ENCODE measurements at regions not wholly inside any gene's neighbourhood (a gene's known extent, or its start where the extent isn't known, plus 50 kb on each side); places are given as distances from the start of the nearest gene placed in this dataset.
"Not testable (repeated sequence)": the region's sequence is repeated elsewhere in the genome, so short reads cannot be mapped to it uniquely, and the experiment has no call there.

DNA sequence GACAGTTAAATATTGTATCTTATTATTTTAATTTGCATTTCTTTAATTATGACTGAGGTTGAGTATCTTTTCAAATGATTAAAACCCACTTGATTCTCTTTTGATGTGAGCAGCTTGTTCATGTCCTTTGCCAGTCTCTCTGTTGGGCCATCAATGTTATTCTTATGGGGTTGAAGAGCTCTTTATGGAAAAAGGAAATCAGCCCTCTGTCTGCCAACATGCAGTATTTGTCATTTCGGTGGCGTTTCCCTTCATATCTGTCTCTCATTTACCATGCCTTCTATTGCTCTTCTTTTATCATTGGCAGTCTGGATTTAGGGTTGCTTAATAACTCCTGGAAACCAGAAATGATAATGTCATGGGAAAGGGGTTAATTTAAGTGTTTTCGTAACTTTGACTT is 340.7 kb upstream of the DNAJC19 start:
- ChIA-PET POLR2A (no interaction called here), CTCF (no interaction called here)
- Mint-ChIP-seq H3K4me1 (ENCODE audit: low read depth) (no peaks in the 10 kb centered on the region), H3K4me3 (no peak overlapping the region), H3K27ac (no peak overlapping the region), H3K36me3 (no peaks in the 10 kb centered on the region), H3K9me3 (no peaks in the 10 kb centered on the region), H3K27me3 (no peaks in the 10 kb centered on the region)
- intact Hi-C loops (cut with micrococcal nuclease) = no loop called here
- no peak for DNase-seq

DNA sequence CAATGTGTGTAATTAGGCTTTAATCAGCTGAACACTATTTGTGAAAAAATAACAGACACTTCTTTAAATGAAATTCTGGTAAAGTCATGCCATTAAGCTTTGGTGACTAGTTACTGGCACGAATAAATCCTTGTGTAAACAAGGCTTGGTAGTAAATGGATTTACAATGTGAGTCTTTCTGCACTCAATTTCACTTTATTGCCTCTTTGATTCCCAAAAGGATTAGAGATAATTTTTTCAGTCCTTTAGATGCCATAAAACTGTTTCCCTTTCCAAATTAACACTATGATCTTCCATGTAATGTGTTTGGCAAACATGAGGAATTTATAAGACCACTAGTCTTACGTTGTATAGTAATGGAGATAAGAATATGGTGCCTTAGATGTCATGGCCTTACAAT is 339.5 kb upstream of the DNAJC19 start:
- Mint-ChIP-seq H3K36me3 (no peaks in the 10 kb centered on the region), H3K4me3 (no peak overlapping the region), H3K9me3 (no peaks in the 10 kb centered on the region), H3K4me1 (ENCODE audit: low read depth) (no peaks in the 10 kb centered on the region), H3K27ac (no peak overlapping the region), H3K27me3 (no peaks in the 10 kb centered on the region)
- intact Hi-C loops (cut with micrococcal nuclease) = no loop called here
- ChIA-PET CTCF (no interaction called here), POLR2A (no interaction called here)
- DNase-seq = no peak

DNA sequence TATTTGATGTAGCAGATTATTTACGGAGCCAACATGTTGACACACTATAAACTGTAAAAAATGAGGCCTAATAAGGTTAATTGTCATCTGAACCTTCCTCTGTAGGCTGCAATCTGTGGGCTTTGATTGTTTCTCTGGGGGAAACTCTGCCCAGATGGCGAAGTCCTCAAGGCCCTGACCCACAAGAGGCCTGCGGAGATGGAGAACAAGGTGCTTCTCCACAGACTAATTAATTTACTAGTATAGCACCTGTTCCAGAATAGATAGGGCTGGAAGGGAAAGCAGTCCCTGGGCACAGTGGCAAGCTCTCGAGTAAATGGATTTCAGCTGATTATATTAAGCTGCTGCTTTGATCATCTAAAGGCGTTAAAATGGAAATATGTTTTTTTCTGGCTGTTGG is 338.8 kb upstream of the DNAJC19 start:
- H3K4me3 Mint-ChIP-seq = no peak overlapping the region
- POLR2A ChIA-PET = no interaction called here
- no peak overlapping the region for H3K27ac Mint-ChIP-seq
- no peaks in the 10 kb centered on the region for H3K27me3 Mint-ChIP-seq
- CTCF ChIA-PET = no interaction called here
- H3K9me3 Mint-ChIP-seq = peaks cover 5% of the 10 kb centered on the region
- intact Hi-C loops (cut with micrococcal nuclease) = no loop called here
- H3K36me3 Mint-ChIP-seq = no peaks in the 10 kb centered on the region
- no peaks in the 10 kb centered on the region for H3K4me1 Mint-ChIP-seq (ENCODE audit: low read depth)
- DNase-seq = no peak

DNA sequence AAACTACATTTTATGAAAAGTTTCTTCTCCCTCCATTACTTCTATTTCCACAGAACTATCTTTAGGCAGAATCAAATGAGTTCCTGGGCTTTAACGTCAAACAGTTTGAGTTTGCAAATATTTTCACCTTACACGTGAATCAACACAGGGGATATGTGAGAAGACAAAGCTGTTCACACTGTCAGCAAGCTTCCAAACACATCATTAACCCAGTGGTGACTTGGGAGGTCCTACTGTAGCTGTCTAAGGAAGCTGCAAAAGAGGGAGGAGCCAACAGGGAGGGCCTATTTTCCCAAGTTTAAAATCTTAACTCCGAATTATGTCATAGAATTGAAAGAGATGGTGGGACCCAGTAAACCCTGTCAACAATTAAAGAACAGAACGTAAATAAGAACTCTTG is 337.8 kb upstream of the DNAJC19 start:
- no peak overlapping the region for H3K4me3 Mint-ChIP-seq
- ChIA-PET CTCF (interaction anchor here (0.9 to 1.7 kb wide), 6 partner anchors 9 to 1356 kb away, joined by 3 to 6 read pairs (median 4); no protein-coding TSS in a partner anchor), POLR2A (no interaction called here)
- peaks cover 12% of the 10 kb centered on the region for H3K9me3 Mint-ChIP-seq
- H3K27me3 Mint-ChIP-seq = no peaks in the 10 kb centered on the region
- H3K36me3 Mint-ChIP-seq = no peaks in the 10 kb centered on the region
- H3K4me1 Mint-ChIP-seq (ENCODE audit: low read depth) = no peaks in the 10 kb centered on the region
- no peak for DNase-seq
- H3K27ac Mint-ChIP-seq = no peak overlapping the region
- intact Hi-C loops (cut with micrococcal nuclease) = loop anchor here (2.0 kb wide), 1 partner anchor 373 kb away; no protein-coding TSS in a partner anchor

DNA sequence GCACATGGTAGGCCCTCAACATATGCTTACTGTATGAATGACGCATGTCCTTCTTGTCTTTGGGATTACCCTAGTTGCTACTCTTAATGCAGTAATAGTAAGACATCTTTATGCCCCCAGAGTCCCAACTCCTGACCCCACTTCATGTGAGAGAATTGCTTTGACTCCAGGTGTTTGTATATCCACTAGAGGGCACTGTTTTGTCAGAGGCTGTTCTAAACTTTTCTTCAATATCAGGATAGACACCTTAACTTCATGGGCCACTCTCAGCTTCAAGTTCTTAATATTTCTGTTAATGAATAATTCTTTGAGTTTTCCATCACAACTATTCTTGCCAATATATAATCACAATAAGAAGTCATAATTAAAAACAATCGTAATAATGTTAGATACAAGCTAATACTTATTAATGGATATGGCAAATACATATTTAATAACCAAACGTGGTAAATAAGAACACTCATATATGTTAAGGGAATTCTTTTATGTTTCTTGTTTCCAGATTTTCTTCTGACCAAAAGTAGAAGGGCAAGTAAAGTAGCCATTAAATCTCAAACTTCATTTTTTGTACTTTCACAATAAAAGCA is 337.2 kb upstream of the DNAJC19 start:
- intact Hi-C loops (cut with micrococcal nuclease) = loop anchor here (1.0 to 2.0 kb wide), 2 partner anchors 374 to 1357 kb away; no protein-coding TSS in a partner anchor
- CTCF ChIA-PET = interaction anchor here (0.6 to 1.7 kb wide), 7 partner anchors 10 to 1357 kb away, joined by 3 to 6 read pairs (median 4); no protein-coding TSS in a partner anchor
- H3K36me3 Mint-ChIP-seq = no peaks in the 10 kb centered on the region

DNA sequence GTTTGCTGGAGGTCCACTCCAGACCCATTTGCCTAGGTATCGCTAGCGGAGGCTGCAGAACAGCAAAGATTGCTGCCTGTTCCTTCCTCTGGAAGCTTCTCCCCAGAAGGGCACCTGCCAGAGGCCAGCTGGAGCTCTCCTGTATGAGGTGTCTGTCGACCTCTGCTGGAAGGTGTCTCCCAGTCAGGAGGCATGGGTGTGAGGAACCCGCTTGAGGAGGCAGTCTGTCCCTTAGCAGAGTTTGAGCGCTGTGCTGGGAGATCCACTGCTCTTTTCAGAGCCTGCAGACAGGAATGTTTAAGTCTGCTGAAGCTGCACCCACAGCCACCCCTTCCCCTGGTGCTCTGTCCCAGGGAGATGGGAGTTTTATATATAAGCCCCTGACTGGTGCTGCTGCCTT is 335.0 kb upstream of the DNAJC19 start:
- POLR2A ChIA-PET; H3K36me3 Mint-ChIP-seq; H3K27ac Mint-ChIP-seq; H3K4me1 Mint-ChIP-seq (ENCODE audit: low read depth); H3K27me3 Mint-ChIP-seq; intact Hi-C loops (cut with micrococcal nuclease); DNase-seq; H3K4me3 Mint-ChIP-seq: not testable (repeated sequence)
- CTCF ChIA-PET = interaction anchor here (1.0 kb wide), 1 partner anchor 299 kb away, joined by 3 read pairs; no protein-coding TSS in a partner anchor
- peaks cover 30% of the 10 kb centered on the region for H3K9me3 Mint-ChIP-seq

More for the DNA sequence above, 337.2 kb upstream of the DNAJC19 start:
- Mint-ChIP-seq H3K27me3 (no peaks in the 10 kb centered on the region), H3K9me3 (peaks cover 19% of the 10 kb centered on the region), H3K4me3 (no peak overlapping the region), H3K4me1 (ENCODE audit: low read depth) (no peaks in the 10 kb centered on the region), H3K27ac (no peak overlapping the region)
- POLR2A ChIA-PET = no interaction called here
- DNase-seq = no peak

DNA sequence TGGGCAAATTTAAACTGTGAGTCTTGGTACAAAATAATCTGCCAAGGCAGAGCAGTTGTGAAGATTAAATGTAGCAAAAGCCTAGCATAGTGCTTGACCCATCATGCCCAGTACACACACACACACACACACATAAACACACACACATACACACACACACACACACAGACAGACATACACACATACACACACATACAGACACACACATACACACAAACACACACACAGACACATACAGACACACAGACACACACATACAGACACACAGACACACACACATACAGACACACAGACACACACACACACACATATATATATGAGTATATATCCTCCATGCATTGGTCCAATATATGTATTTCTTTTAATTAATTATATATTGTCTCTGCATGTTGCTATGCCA is 328.8 kb upstream of the DNAJC19 start:
- Mint-ChIP-seq H3K4me1 (ENCODE audit: low read depth) (no peaks in the 10 kb centered on the region), H3K9me3 (peaks cover 25% of the 10 kb centered on the region), H3K27me3 (no peaks in the 10 kb centered on the region), H3K36me3 (no peaks in the 10 kb centered on the region), H3K4me3 (no peak overlapping the region), H3K27ac (no peak overlapping the region)
- CTCF ChIA-PET = no interaction called here
- DNase-seq = no peak
- POLR2A ChIA-PET = no interaction called here
- intact Hi-C loops (cut with micrococcal nuclease) = no loop called here

DNA sequence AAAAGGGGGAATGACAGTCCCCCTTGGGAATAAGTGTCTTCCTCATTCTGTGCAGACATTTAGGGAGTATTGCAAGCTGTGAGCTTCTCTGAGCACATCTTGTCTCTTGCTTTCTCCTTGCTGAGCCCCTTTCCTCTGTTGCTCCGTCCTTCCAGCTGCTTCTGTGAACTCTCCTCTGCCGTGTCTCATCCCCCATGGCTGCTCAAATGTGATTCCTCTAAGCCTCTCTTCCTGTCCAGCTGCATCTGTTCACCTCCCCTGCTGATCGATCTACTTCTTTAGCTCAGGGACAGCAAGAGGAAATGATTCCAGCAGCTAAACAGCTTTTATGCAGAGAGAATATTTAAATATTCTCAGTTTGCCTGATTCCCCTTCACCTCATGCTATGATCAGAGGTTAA is 328.0 kb upstream of the DNAJC19 start:
- no peak for DNase-seq
- Mint-ChIP-seq H3K27me3 (no peaks in the 10 kb centered on the region), H3K9me3 (peaks cover 19% of the 10 kb centered on the region), H3K4me3 (no peak overlapping the region), H3K27ac (no peak overlapping the region), H3K36me3 (no peaks in the 10 kb centered on the region), H3K4me1 (ENCODE audit: low read depth) (no peaks in the 10 kb centered on the region)
- CTCF ChIA-PET = no interaction called here
- intact Hi-C loops (cut with micrococcal nuclease) = no loop called here
- POLR2A ChIA-PET = no interaction called here

DNA sequence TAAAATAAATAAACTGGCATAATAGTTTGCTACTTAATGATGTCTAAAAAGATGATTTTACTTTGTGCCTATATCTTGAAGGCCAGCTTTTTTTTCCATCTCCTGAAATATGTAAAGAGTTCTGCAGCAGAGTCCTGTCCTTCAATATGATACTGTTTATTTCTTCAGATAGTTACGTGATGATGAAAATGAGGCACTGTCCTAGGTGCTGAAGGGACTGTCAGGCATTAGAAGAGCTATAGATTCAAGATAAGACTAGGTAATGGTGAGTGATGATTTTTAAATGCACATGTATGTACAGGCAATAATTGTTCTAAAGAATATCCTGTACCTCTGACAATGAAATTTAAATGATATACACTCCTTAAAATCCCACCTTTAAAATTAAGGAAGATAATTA is 326.9 kb upstream of the DNAJC19 start:
- Mint-ChIP-seq H3K4me3 (no peak overlapping the region), H3K27me3 (no peaks in the 10 kb centered on the region), H3K27ac (no peak overlapping the region), H3K36me3 (no peaks in the 10 kb centered on the region), H3K9me3 (peaks cover 9% of the 10 kb centered on the region), H3K4me1 (ENCODE audit: low read depth) (no peaks in the 10 kb centered on the region)
- DNase-seq = no peak
- ChIA-PET CTCF (no interaction called here), POLR2A (no interaction called here)
- intact Hi-C loops (cut with micrococcal nuclease) = no loop called here

DNA sequence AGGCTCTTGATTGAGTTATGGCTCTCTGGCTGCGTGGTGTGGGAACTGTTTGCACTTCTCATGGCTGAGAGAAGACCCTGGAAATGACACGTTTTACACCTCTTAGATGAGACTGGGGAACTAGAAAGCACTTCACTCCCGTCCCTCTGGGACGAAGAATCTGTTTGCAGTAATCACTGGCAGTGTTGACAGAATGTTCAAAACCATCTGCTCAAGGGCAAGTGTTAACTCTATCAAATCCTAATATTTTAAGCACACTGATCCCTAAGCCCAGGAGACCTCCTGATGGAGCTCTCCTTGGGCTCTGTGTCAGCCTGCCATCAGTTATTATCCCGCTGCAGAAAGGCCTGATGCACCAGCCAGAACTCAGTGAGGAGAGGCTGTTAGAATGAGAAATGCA is 323.8 kb upstream of the DNAJC19 start:
- DNase-seq = no peak
- POLR2A ChIA-PET = no interaction called here
- H3K36me3 Mint-ChIP-seq = no peaks in the 10 kb centered on the region
- CTCF ChIA-PET = no interaction called here
- no peaks in the 10 kb centered on the region for H3K9me3 Mint-ChIP-seq
- intact Hi-C loops (cut with micrococcal nuclease) = no loop called here
- no peak overlapping the region for H3K27ac Mint-ChIP-seq
- H3K27me3 Mint-ChIP-seq = no peaks in the 10 kb centered on the region
- H3K4me1 Mint-ChIP-seq (ENCODE audit: low read depth) = no peaks in the 10 kb centered on the region
- no peak overlapping the region for H3K4me3 Mint-ChIP-seq

DNA sequence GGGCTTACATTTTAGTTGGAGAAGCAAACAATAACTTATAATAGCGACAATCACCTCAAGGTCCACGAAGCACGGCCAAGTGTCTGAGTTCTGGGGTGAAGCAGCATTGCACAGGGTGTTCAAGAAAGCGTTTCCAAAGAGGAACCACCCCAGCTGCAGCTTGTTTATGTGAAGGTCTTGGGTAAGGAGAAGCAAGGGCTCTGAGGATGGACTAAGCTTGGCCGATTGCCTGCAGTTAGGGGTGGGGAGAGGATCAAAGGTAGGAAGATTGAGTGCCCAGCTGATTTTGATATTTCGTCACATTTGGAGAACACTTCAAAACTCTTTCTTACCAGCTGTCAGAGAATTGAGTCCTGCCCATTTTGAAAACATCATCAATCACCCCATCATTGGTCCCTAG is 321.6 kb upstream of the DNAJC19 start:
- no peak for DNase-seq
- H3K27me3 Mint-ChIP-seq = no peaks in the 10 kb centered on the region
- H3K9me3 Mint-ChIP-seq = peaks cover 6% of the 10 kb centered on the region
- H3K27ac Mint-ChIP-seq = no peak overlapping the region
- ChIA-PET CTCF (interaction anchor here (2.1 kb wide), 1 partner anchor 15 kb away, joined by 5 read pairs; no protein-coding TSS in a partner anchor), POLR2A (no interaction called here)
- no peaks in the 10 kb centered on the region for H3K36me3 Mint-ChIP-seq
- H3K4me1 Mint-ChIP-seq (ENCODE audit: low read depth) = no peaks in the 10 kb centered on the region
- intact Hi-C loops (cut with micrococcal nuclease) = no loop called here
- H3K4me3 Mint-ChIP-seq = no peak overlapping the region

DNA sequence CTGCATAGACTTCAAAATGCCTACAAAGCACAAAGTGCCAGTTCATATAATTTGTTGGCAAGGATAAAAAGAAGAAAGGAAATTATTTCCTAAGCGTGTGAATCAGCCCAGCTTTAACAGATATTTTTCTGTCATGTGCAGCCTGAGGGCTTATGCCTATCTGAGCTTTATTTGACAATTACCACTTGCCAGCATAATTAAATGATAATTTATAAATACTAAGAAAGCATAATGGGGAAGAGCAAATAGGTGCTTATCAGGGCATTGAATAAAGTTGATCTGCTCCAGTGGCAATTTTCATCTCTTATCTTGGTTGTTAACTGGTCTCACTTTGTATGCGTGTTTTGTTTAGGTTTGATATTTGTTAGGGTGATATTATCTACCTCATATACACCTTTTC is 313.4 kb upstream of the DNAJC19 start:
- no peak overlapping the region for H3K4me3 Mint-ChIP-seq
- POLR2A ChIA-PET = no interaction called here
- no peaks in the 10 kb centered on the region for H3K4me1 Mint-ChIP-seq (ENCODE audit: low read depth)
- H3K36me3 Mint-ChIP-seq = no peaks in the 10 kb centered on the region
- H3K27ac Mint-ChIP-seq = no peak overlapping the region
- DNase-seq = no peak
- peaks cover 6% of the 10 kb centered on the region for H3K9me3 Mint-ChIP-seq
- intact Hi-C loops (cut with micrococcal nuclease) = no loop called here
- H3K27me3 Mint-ChIP-seq = no peaks in the 10 kb centered on the region
- CTCF ChIA-PET = no interaction called here

DNA sequence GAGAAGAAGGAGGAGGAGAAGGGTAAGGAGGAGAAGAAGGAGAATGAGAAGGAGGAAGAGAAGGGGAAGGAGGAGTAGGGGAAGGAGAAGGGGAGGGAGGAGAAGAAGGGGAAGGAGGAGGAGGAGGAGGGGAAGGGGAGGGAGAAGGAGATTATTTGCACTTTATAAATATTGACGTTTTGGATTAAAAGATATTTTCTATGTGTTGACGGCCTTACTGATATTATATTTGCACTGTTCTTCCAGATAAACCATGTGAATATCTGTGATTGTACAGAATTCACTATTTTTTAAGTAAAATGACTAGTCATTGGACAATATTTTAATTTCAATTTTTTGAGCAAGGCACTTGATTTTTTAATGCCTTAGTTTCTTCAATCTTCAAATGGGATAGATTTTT is 310.5 kb upstream of the DNAJC19 start:
- no peak overlapping the region for H3K27ac Mint-ChIP-seq
- no peak overlapping the region for H3K4me3 Mint-ChIP-seq
- ChIA-PET CTCF (no interaction called here), POLR2A (no interaction called here)
- no peaks in the 10 kb centered on the region for H3K36me3 Mint-ChIP-seq
- intact Hi-C loops (cut with micrococcal nuclease) = no loop called here
- no peaks in the 10 kb centered on the region for H3K27me3 Mint-ChIP-seq
- no peaks in the 10 kb centered on the region for H3K4me1 Mint-ChIP-seq (ENCODE audit: low read depth)
- DNase-seq = no peak
- H3K9me3 Mint-ChIP-seq = no peaks in the 10 kb centered on the region

Data from activated CD4-positive, alpha-beta memory T cell treated with anti-CD3 and anti-CD28 coated beads for 36 hours (primary cell).